GM23248 (cell line): ENCODE measurements at regions not wholly inside any gene's neighbourhood (a gene's known extent, or its start where the extent isn't known, plus 50 kb on each side); places are given as distances from the start of the nearest gene placed in this dataset.

ENCODE experiments used
- EZH2 ChIP-seq: fragments of 200-600 bp; sonication (generic); IDR thresholded peaks from 2 replicates; pipeline ENCODE4 v1.6.1; 2018; ENCODE audit warnings: antibody characterized with exemption, mild to moderate bottlenecking; ENCODE audit not compliant: insufficient read depth, poor library complexity, severe bottlenecking
- EZH2phosphoT487 ChIP-seq: fragments of 200-600 bp; sonication (generic); IDR thresholded peaks from 2 replicates; pipeline ENCODE4 v1.6.1; 2018; ENCODE audit warnings: antibody characterized with exemption, moderate library complexity, mild to moderate bottlenecking, low read depth; ENCODE audit not compliant: insufficient read depth

DNA sequence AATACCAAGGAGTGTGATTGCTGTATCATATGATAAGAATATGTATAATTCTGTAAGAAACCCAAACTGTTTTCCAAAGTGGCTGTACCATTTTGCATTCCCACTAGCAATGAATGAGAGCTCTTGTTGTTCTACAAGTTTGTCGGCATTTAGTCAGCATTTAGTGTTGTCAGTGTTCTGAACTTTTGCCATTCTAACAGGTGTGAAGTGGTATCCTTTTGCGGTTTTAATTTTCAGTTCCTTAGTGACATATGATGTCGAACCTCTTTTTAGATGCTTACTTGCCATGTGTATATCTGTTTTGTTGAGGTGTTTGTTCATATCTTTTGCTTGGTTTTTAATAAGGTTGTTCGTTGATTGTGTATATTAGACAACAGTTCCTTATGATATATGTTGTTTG lies 296.3 kb upstream of the IZUMO3 start:
- TF ChIP-seq EZH2 (no peak), EZH2phosphoT487 (no peak)
